A549 (cell line): ENCODE measurements at regions not wholly inside any gene's neighbourhood (a gene's known extent, or its start where the extent isn't known, plus 50 kb on each side); places are given as distances from the start of the nearest gene placed in this dataset.

Experiments used
- BHLHE40 ChIP-seq: IDR thresholded peaks from 2 replicates; pipeline ENCODE4 v1.6.1; 2012; ENCODE audit warnings: low read depth, low read length, inconsistent platforms
- EP300 ChIP-seq, 2 experiments: fragments of >200 bp; sonication (Bioruptor Twin); formaldehyde crosslinking; IDR thresholded peaks; 2 replicates in 1 of 2; 3 replicates in 1 of 2; pipeline ENCODE4 v1.6.1; 2016 to 2017
- HEYL ChIP-seq: fragments of 250-450 bp; sonication (Bioruptor Pico); IDR thresholded peaks from 2 replicates; pipeline ENCODE4 v1.8.0; 2021; ENCODE audit warnings: mild to moderate bottlenecking, moderate library complexity
- MYC ChIP-seq: IDR thresholded peaks from 2 replicates; pipeline ENCODE4 v1.6.1; 2012; ENCODE audit warnings: mild to moderate bottlenecking, inconsistent platforms, low read length, improper control_type of control experiment, borderline replicate concordance
- POLR2A ChIP-seq: IDR thresholded peaks from 2 replicates; pipeline ENCODE4 v1.6.1; 2012; ENCODE audit warnings: mild to moderate bottlenecking, low read length
- ZC3H11A ChIP-seq: fragments of 450-650 bp; IDR thresholded peaks from 2 replicates; pipeline ENCODE4 v1.6.1; 2014; ENCODE audit warnings: antibody characterized with exemption, mild to moderate bottlenecking
- TF ChIP-seq, protein P1 (sequence below): fragments of >200 bp; sonication (Bioruptor Twin); formaldehyde crosslinking; IDR thresholded peaks from 3 replicates; pipeline ENCODE4 v1.5.1; 2016
- TF ChIP-seq, protein P2 (sequence below): IDR thresholded peaks from 2 replicates; pipeline ENCODE4 v1.6.1; 2012
- TF ChIP-seq, protein P3 (sequence below): fragments of 450-650 bp; IDR thresholded peaks from 2 replicates; pipeline ENCODE4 v1.6.1; 2014; ENCODE audit warnings: antibody characterized with exemption

DNA sequence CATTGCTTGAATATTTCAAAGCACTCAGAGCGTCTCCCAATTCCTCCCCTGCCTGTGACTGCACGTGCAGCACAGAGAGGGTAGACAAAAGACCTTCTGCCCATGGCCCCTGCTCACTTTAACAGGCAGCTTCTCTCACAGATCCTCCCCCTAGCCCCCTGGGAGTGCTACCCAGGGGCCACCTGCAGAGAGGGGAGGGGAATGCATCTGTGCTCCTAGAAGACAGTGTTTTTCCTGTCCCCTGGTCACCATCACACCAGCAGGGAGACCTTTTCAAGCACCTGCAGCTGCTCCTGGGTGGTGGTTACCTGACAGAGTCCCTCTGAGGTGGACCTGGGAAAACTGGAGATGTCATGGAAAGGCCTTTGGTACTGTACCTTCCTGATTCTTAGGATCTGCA lies 56.7 kb upstream of the PRR23C start:
- TF ChIP-seq, protein P1, sequence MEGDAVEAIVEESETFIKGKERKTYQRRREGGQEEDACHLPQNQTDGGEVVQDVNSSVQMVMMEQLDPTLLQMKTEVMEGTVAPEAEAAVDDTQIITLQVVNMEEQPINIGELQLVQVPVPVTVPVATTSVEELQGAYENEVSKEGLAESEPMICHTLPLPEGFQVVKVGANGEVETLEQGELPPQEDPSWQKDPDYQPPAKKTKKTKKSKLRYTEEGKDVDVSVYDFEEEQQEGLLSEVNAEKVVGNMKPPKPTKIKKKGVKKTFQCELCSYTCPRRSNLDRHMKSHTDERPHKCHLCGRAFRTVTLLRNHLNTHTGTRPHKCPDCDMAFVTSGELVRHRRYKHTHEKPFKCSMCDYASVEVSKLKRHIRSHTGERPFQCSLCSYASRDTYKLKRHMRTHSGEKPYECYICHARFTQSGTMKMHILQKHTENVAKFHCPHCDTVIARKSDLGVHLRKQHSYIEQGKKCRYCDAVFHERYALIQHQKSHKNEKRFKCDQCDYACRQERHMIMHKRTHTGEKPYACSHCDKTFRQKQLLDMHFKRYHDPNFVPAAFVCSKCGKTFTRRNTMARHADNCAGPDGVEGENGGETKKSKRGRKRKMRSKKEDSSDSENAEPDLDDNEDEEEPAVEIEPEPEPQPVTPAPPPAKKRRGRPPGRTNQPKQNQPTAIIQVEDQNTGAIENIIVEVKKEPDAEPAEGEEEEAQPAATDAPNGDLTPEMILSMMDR, result no peak
- TF ChIP-seq BHLHE40 (no peak), ZC3H11A (no peak), MYC (no peak), POLR2A (no peak), HEYL (CRISPR knock-in tag) (no peak), EP300 (IDR thresholded peaks at IDR 0.05) (no peak)
- TF ChIP-seq, protein P2, sequence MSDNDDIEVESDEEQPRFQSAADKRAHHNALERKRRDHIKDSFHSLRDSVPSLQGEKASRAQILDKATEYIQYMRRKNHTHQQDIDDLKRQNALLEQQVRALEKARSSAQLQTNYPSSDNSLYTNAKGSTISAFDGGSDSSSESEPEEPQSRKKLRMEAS, result no peak
- TF ChIP-seq, protein P3, sequence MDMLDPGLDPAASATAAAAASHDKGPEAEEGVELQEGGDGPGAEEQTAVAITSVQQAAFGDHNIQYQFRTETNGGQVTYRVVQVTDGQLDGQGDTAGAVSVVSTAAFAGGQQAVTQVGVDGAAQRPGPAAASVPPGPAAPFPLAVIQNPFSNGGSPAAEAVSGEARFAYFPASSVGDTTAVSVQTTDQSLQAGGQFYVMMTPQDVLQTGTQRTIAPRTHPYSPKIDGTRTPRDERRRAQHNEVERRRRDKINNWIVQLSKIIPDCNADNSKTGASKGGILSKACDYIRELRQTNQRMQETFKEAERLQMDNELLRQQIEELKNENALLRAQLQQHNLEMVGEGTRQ, result no peak
